Breast epithelium (tissue), 4 donors: ENCODE measurements at regions not wholly inside any gene's neighbourhood (a gene's known extent, or its start where the extent isn't known, plus 50 kb on each side); places are given as distances from the start of the nearest gene placed in this dataset.

ENCODE experiments used
- DNase-seq, 2 donors: peaks; one replicate each; pipeline ENCODE4 v3.0.0-alpha.2; 2019; ENCODE audit warnings: low spot score in 2 of 2
- H3K27ac ChIP-seq, 2 donors: fragments of 200-600 bp; sonication (generic) in 1 of 2; one replicate each; pipeline ENCODE4 v1.5.1; 2016 to 2019; ENCODE audit warnings: mild to moderate bottlenecking in 1 of 2
- H3K27me3 ChIP-seq, 2 donors: fragments of 200-600 bp; sonication (generic) in 1 of 2; one replicate each; pipeline versions ENCODE4 v1.5.1 to v1.6.0; 2017 to 2019; ENCODE audit warnings: control low read depth in 1 of 2, mild to moderate bottlenecking in 1 of 2
- H3K36me3 ChIP-seq: fragments of 200-600 bp; one replicate; pipeline ENCODE4 v1.5.1; 2019
- H3K4me1 ChIP-seq, 2 donors: fragments of 200-600 bp; sonication (generic); one replicate each; pipeline ENCODE4 v1.5.1; 2016 to 2019; ENCODE audit warnings: control low read depth in 1 of 2
- H3K4me3 ChIP-seq, 3 donors: fragments of 200-600 bp; sonication (generic); 1 replicate in 2 of 3; 2 replicates in 1 of 3; pipeline ENCODE4 v1.5.1; 2016 to 2019; ENCODE audit warnings: mild to moderate bottlenecking in 3 of 3, moderate library complexity in 2 of 3
- H3K9me3 ChIP-seq, 2 donors: fragments of 200-600 bp; sonication (generic) in 1 of 2; one replicate each; pipeline ENCODE4 v1.5.1; 2016 to 2019; ENCODE audit warnings: control low read depth in 1 of 2
- POLR2A ChIP-seq: fragments of 450-650 bp; IDR thresholded peaks from one replicate; pipeline ENCODE4 v1.6.1; 2016; ENCODE audit warnings: antibody characterized with exemption, mild to moderate bottlenecking, moderate library complexity
- POLR2AphosphoS5 ChIP-seq, 3 donors: sonication (generic); formaldehyde crosslinking; IDR thresholded peaks; one replicate each; pipeline ENCODE4 v1.6.1; 2017; ENCODE audit warnings: antibody characterized with exemption in 3 of 3
- intact Hi-C: fragments of 100-400 bp; cut with DNase I; formaldehyde crosslinking; loops from one replicate; pipeline ENCODE4 v1.15.1; 2023; ENCODE audit warnings: low total_unique reads
- TF ChIP-seq, protein P1 (sequence below), 3 donors: fragments of 450-650 bp; IDR thresholded peaks; one replicate each; pipeline ENCODE4 v1.5.1; 2016 to 2017; ENCODE audit warnings: antibody characterized with exemption in 3 of 3, mild to moderate bottlenecking in 3 of 3, moderate library complexity in 3 of 3

DNA sequence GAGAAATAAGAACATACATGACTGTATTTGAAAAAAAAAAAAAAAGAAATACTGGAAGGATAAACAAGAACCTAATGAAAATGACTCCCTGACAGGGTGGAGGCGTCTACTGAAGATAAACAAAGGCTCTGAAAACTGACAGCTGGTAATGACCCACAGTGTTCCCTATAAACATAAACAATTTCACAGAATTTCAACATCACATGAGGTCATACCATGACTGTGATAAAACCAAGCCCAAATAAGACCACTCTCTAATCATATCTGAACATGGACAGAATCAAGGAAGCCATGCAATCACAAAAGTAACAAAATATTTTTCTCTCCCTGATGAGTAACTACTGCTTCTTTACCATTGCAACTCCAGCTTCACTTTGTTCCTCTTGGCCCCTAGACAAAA, 159.3 kb downstream of the FAM124B start:
- no peak overlapping the region for H3K27ac ChIP-seq
- H3K27me3 ChIP-seq, result no peaks in the 10 kb centered on the region
- H3K4me3 ChIP-seq, result no peak overlapping the region
- DNase-seq, result no peak
- intact Hi-C loops, result no loop called here
- H3K4me1 ChIP-seq, result no peaks in the 10 kb centered on the region
- no peaks in the 10 kb centered on the region for H3K36me3 ChIP-seq
- TF ChIP-seq, protein P1, sequence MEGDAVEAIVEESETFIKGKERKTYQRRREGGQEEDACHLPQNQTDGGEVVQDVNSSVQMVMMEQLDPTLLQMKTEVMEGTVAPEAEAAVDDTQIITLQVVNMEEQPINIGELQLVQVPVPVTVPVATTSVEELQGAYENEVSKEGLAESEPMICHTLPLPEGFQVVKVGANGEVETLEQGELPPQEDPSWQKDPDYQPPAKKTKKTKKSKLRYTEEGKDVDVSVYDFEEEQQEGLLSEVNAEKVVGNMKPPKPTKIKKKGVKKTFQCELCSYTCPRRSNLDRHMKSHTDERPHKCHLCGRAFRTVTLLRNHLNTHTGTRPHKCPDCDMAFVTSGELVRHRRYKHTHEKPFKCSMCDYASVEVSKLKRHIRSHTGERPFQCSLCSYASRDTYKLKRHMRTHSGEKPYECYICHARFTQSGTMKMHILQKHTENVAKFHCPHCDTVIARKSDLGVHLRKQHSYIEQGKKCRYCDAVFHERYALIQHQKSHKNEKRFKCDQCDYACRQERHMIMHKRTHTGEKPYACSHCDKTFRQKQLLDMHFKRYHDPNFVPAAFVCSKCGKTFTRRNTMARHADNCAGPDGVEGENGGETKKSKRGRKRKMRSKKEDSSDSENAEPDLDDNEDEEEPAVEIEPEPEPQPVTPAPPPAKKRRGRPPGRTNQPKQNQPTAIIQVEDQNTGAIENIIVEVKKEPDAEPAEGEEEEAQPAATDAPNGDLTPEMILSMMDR (IDR thresholded peaks at IDR 0.05), result no peak
- no peak for TF ChIP-seq POLR2A
- no peaks in the 10 kb centered on the region for H3K9me3 ChIP-seq

DNA sequence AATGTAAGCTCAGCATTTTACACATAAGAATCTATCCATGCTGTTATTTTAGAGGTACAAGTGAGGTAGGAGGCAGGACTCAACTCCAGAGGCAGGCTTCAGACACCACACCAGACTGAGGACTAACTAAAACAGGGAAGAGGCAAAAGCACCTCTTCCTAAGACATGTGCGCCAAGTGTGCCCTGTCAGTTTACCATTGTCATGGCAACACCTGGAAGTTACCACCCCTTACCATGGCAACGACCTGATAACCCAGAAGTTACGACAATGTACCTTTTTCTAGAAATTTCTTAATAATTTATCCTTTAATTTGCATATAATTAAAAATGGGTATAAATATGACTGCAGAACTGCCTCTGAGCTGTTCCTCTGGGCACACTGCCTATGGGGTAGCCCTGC, 160.1 kb downstream of the FAM124B start:
- Histone ChIP-seq H3K9me3 (no peaks in the 10 kb centered on the region), H3K27me3 (no peaks in the 10 kb centered on the region), H3K36me3 (no peaks in the 10 kb centered on the region), H3K27ac (no peak overlapping the region), H3K4me1 (no peaks in the 10 kb centered on the region), H3K4me3 (no peak overlapping the region)
- intact Hi-C loops, result no loop called here
- DNase-seq, result no peak
- no peak for TF ChIP-seq POLR2A
- TF ChIP-seq, protein P1 (IDR thresholded peaks at IDR 0.05), result no peak
- no peak for TF ChIP-seq POLR2AphosphoS5 (IDR thresholded peaks at IDR 0.05)

DNA sequence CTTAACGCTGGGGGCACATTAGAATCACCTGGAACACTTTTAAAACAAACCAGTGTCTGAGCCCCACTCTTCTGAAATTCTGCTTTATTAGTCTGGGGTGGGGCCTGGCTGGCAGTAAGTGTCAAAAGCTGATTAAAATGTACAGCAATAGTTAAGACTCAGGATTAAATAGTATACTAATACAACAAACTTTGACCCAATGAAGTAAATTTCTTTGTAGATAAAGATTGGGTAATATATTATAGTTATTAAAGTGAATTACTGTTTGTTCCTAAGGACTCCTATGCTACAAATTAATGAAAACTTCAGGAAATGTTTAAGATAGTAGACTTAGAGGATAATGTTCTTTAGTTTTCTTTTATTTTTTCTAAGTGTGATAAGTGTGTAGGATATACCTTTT, 160.9 kb downstream of the FAM124B start:
- intact Hi-C loops, result no loop called here
- TF ChIP-seq POLR2A (no peak), POLR2AphosphoS5 (IDR thresholded peaks at IDR 0.05) (no peak)
- TF ChIP-seq, protein P1 (IDR thresholded peaks at IDR 0.05), result no peak

DNA sequence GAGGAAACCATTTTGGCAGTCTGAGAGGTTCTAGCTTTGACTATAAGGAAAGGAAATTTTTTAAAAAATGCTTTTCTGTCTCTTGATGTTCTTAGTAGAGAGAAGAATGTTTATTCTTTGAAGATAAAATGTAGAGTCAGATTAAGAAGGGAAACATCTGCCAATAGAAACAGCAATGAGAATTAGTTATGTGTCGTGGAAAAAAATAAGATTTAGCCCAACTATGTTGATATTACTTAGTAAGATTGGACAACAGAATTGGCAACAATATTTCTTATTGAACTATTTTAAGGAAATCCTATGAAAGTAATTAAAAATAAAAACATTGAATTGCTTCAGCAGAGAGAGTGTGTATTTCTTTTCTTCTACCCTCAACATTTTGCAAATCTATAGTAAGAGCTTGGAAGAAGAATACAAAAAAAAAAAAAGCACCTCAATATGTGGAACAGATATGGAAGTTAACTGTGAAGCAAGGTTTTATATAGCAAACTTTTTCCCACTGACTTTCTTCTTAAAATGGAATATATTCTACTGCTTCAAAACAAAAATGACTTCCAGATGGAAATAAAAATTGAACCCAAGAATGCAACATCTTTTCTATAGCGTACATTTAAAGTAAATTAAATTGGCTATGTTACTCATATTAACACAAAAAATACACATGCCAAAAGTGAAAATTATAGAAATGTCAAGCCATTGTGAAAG, 177.9 kb downstream of the FAM124B start:
- no peaks in the 10 kb centered on the region for H3K4me1 ChIP-seq
- no peak for TF ChIP-seq POLR2AphosphoS5 (IDR thresholded peaks at IDR 0.05)
- TF ChIP-seq, protein P1 (IDR thresholded peaks at IDR 0.05), result no peak
- no peak for TF ChIP-seq POLR2A
- intact Hi-C loops, result no loop called here
- H3K4me3 ChIP-seq, result no peak overlapping the region
- no peaks in the 10 kb centered on the region for H3K27me3 ChIP-seq
- no peaks in the 10 kb centered on the region for H3K36me3 ChIP-seq
- DNase-seq, result no peak
- no peaks in the 10 kb centered on the region for H3K9me3 ChIP-seq
- H3K27ac ChIP-seq, result no peak overlapping the region

More for the DNA sequence above, 160.9 kb downstream of the FAM124B start:
- no peaks in the 10 kb centered on the region for H3K36me3 ChIP-seq
- peaks cover 0 to 4% of the 10 kb centered on the region in 2 donors for H3K9me3 ChIP-seq
- no peaks in the 10 kb centered on the region for H3K4me1 ChIP-seq
- H3K4me3 ChIP-seq, result no peak overlapping the region
- no peak overlapping the region for H3K27ac ChIP-seq
- no peak for DNase-seq
- no peaks in the 10 kb centered on the region for H3K27me3 ChIP-seq

DNA sequence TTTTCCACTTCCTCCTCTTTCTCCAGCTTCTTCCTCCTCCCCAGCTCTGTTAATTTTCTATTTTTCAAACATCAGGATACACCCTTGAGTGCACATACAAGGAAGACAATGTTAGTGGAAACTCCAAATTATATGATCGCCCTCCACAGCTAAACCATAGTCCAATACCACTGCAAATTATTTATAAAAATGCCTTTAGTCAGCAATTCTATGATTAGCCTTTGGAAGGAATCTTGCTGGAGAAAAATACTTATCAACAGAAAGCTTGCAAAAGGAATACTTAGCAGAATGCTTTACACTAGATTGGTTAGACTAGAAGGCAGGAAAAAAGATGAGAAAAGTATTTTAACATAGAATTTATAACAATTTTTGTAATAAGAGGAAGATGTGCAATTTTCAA, 178.9 kb downstream of the FAM124B start:
- no peaks in the 10 kb centered on the region for H3K36me3 ChIP-seq
- TF ChIP-seq, protein P1 (IDR thresholded peaks at IDR 0.05), result no peak
- no peak for TF ChIP-seq POLR2AphosphoS5 (IDR thresholded peaks at IDR 0.05)
- TF ChIP-seq POLR2A, result no peak
- H3K9me3 ChIP-seq, result peaks cover 0 to 3% of the 10 kb centered on the region in 2 donors
- H3K4me3 ChIP-seq, result no peak overlapping the region
- H3K4me1 ChIP-seq, result no peaks in the 10 kb centered on the region
- DNase-seq, result no peak
- intact Hi-C loops, result no loop called here
- H3K27ac ChIP-seq, result no peak overlapping the region
- H3K27me3 ChIP-seq, result no peaks in the 10 kb centered on the region
